ENCODE measurements at regions not wholly inside any gene's neighbourhood (a gene's known extent, or its start where the extent isn't known, plus 50 kb on each side); places are given as distances from the start of the nearest gene placed in this dataset.

DNA sequence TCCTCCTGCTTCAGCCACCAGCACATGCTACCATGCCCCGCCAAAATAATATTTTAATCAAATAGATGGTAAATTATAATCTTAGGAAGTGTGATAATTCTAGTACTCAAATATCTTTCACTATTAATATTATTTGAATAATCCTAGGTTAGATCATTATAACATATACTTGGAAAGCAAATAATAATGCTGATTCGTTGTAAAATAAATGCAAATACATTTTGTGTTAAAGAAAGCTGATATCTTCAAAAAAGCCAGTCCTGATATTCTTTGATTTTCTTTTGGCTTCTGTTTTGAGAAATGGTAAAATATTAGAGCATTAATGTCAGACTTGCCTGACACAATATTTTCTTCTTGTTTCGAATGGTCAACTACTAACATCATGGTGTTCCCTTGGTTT is 116.3 kb upstream of the ADAMTS5 start:
- Histone ChIP-seq H3K4me1 (ENCODE audit: control insufficient read depth, extremely low read depth, insufficient read depth, low read length) (no peaks in the 10 kb centered on the region), H3K79me2 (ENCODE audit: control insufficient read depth, insufficient read depth, low read length) (no peaks in the 10 kb centered on the region), H3K27me3 (ENCODE audit: control insufficient read depth, extremely low read depth, insufficient read depth, low read length) (no peaks in the 10 kb centered on the region), H3K27ac (ENCODE audit: control insufficient read depth, insufficient read depth, low read length) (no peak overlapping the region), H3K9me1 (ENCODE audit: control insufficient read depth, extremely low read depth, insufficient read depth, low read length) (no peaks in the 10 kb centered on the region), H3K4me3 (ENCODE audit: control insufficient read depth in 2 of 3, extremely low read depth in 1 of 3, insufficient read depth in 2 of 3, low read depth in 1 of 3, low read length in 3 of 3) (no peak overlapping the region), H3K9ac (ENCODE audit: control insufficient read depth, extremely low read depth, insufficient read depth, low read length) (no peak overlapping the region), H2AFZ (ENCODE audit: control insufficient read depth, low read length) (no peak overlapping the region), H3K4me2 (ENCODE audit: control insufficient read depth, extremely low read depth, insufficient read depth, low read depth, low read length) (no peak overlapping the region), H3K9me3 (ENCODE audit: control insufficient read depth, low read depth, low read length) (no peaks in the 10 kb centered on the region), H4K20me1 (ENCODE audit: control insufficient read depth, extremely low read depth, insufficient read depth, low read length) (no peaks in the 10 kb centered on the region), H3K36me3 (ENCODE audit: control insufficient read depth in 2 of 2, extremely low read depth in 1 of 2, insufficient read depth in 2 of 2, low read length in 2 of 2) (no peaks in the 10 kb centered on the region)
- no peak for FAIRE-seq
- dilution Hi-C loops (cut with MboI; ENCODE audit: extremely low pct_ligation_motif_present, low sequenced_read_pairs): no loop called here
- no peak for DNase-seq (ENCODE audit: low read depth, low spot score)
- no peak for TF ChIP-seq EZH2 (IDR thresholded peaks at IDR 0.05; ENCODE audit: low read length)
- TF ChIP-seq, protein P1, sequence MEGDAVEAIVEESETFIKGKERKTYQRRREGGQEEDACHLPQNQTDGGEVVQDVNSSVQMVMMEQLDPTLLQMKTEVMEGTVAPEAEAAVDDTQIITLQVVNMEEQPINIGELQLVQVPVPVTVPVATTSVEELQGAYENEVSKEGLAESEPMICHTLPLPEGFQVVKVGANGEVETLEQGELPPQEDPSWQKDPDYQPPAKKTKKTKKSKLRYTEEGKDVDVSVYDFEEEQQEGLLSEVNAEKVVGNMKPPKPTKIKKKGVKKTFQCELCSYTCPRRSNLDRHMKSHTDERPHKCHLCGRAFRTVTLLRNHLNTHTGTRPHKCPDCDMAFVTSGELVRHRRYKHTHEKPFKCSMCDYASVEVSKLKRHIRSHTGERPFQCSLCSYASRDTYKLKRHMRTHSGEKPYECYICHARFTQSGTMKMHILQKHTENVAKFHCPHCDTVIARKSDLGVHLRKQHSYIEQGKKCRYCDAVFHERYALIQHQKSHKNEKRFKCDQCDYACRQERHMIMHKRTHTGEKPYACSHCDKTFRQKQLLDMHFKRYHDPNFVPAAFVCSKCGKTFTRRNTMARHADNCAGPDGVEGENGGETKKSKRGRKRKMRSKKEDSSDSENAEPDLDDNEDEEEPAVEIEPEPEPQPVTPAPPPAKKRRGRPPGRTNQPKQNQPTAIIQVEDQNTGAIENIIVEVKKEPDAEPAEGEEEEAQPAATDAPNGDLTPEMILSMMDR (optimal IDR thresholded peaks at IDR 0.05 in 1 of 3, IDR thresholded peaks at IDR 0.05 in 1 of 3, conservative IDR thresholded peaks at IDR 0.05 in 1 of 3; ENCODE audit: extremely low read depth in 1 of 3, insufficient read depth in 2 of 3, low read length in 3 of 3): no peak

DNA sequence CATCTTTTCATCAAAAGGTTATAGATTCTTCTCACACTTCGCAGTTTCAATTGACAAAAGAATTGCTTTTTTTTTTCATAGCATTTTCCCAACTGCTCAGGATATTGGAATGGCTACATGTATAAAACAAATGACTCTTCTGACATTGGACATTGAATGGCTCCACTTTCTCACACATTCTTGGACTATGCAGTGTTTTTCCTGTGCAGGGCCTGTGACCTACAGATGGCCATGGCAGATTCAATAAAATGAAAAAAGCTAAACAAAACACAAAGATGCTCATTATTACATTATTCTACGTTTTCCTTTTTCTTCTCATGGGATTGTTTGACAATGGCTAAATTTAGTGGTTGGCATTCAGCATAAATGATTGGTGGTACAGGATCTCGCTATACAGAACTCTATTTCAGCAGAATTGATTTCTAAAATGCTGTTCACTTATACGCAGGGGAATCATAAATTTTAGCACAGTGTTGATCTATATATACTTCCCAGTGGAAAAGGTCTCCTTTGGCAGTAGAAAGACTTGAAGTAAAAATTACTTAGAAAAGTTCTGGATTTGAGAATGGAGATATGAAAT is 115.6 kb upstream of the ADAMTS5 start:
- Histone ChIP-seq H2AFZ (ENCODE audit: control insufficient read depth, low read length) (no peak overlapping the region), H3K9ac (ENCODE audit: control insufficient read depth, extremely low read depth, insufficient read depth, low read length) (no peak overlapping the region), H3K27ac (ENCODE audit: control insufficient read depth, insufficient read depth, low read length) (no peak overlapping the region), H3K9me3 (ENCODE audit: control insufficient read depth, low read depth, low read length) (no peaks in the 10 kb centered on the region), H4K20me1 (ENCODE audit: control insufficient read depth, extremely low read depth, insufficient read depth, low read length) (no peaks in the 10 kb centered on the region), H3K9me1 (ENCODE audit: control insufficient read depth, extremely low read depth, insufficient read depth, low read length) (no peaks in the 10 kb centered on the region), H3K79me2 (ENCODE audit: control insufficient read depth, insufficient read depth, low read length) (no peaks in the 10 kb centered on the region), H3K27me3 (ENCODE audit: control insufficient read depth, extremely low read depth, insufficient read depth, low read length) (no peaks in the 10 kb centered on the region), H3K4me3 (ENCODE audit: control insufficient read depth in 2 of 3, extremely low read depth in 1 of 3, insufficient read depth in 2 of 3, low read depth in 1 of 3, low read length in 3 of 3) (no peak overlapping the region), H3K4me2 (ENCODE audit: control insufficient read depth, extremely low read depth, insufficient read depth, low read depth, low read length) (no peak overlapping the region), H3K36me3 (ENCODE audit: control insufficient read depth in 2 of 2, extremely low read depth in 1 of 2, insufficient read depth in 2 of 2, low read length in 2 of 2) (no peaks in the 10 kb centered on the region), H3K4me1 (ENCODE audit: control insufficient read depth, extremely low read depth, insufficient read depth, low read length) (no peaks in the 10 kb centered on the region)
- no peak for FAIRE-seq
- TF ChIP-seq, protein P1 (optimal IDR thresholded peaks at IDR 0.05 in 1 of 3, IDR thresholded peaks at IDR 0.05 in 1 of 3, conservative IDR thresholded peaks at IDR 0.05 in 1 of 3; ENCODE audit: extremely low read depth in 1 of 3, insufficient read depth in 2 of 3, low read length in 3 of 3): no peak
- no peak for TF ChIP-seq EZH2 (IDR thresholded peaks at IDR 0.05; ENCODE audit: low read length)
- dilution Hi-C loops (cut with MboI; ENCODE audit: extremely low pct_ligation_motif_present, low sequenced_read_pairs): no loop called here
- no peak for DNase-seq (ENCODE audit: low read depth, low spot score)
